Prostate gland (tissue), 2 donors: ENCODE measurements at regions not wholly inside any gene's neighbourhood (a gene's known extent, or its start where the extent isn't known, plus 50 kb on each side); places are given as distances from the start of the nearest gene placed in this dataset.

Experiments used
- DNase-seq: peaks from one replicate; pipeline ENCODE4 v3.0.0-alpha.2; 2019; ENCODE audit warnings: low spot score
- H3K27ac ChIP-seq, 2 donors: fragments of 200-600 bp; sonication (generic); 2 replicates each; pipeline ENCODE4 v1.5.1; 2017 to 2019
- H3K27me3 ChIP-seq: fragments of 200-600 bp; sonication (generic); replicated peaks from 2 replicates; pipeline ENCODE4 v1.5.1; 2019; ENCODE audit not compliant: insufficient read depth
- H3K36me3 ChIP-seq, 2 donors: fragments of 200-600 bp; sonication (generic); 1 replicate in 1 of 2; 2 replicates in 1 of 2; pipeline versions ENCODE4 v1.5.1 to v1.8.1; 2017 to 2019
- H3K4me1 ChIP-seq: fragments of 200-600 bp; sonication (generic); replicated peaks from 2 replicates; pipeline ENCODE4 v1.5.1; 2019
- H3K4me3 ChIP-seq, 2 donors: fragments of 200-600 bp; sonication (generic); 2 replicates each; pipeline ENCODE4 v1.5.1; 2017 to 2019
- H3K9me3 ChIP-seq: fragments of 200-600 bp; sonication (generic); 2 replicates; pipeline ENCODE4 v1.5.1; 2017
- CTCF ChIP-seq, 4 experiments: fragments of 200-600 bp in 2 of 4; fragments of 450-650 bp in 2 of 4; sonication (generic) in 2 of 4; IDR thresholded peaks; 1 replicate in 3 of 4; 2 replicates in 1 of 4; pipeline ENCODE4 v1.5.1; 2016 to 2019; ENCODE audit warnings: antibody characterized with exemption in 4 of 4, mild to moderate bottlenecking in 2 of 4, moderate library complexity in 2 of 4
- POLR2A ChIP-seq: fragments of 450-650 bp; IDR thresholded peaks from one replicate; pipeline ENCODE4 v1.6.1; 2016; ENCODE audit warnings: antibody characterized with exemption, mild to moderate bottlenecking
- POLR2AphosphoS5 ChIP-seq: sonication (generic); formaldehyde crosslinking; IDR thresholded peaks from one replicate; pipeline ENCODE4 v1.6.1; 2017; ENCODE audit warnings: antibody characterized with exemption
- WGBS: methylation state at CpG from one replicate; pipeline ENCODE4 v1.1.5; 2018; 5-methylcytosine and 5-hydroxymethylcytosine counted together
- intact Hi-C: fragments of 100-400 bp; cut with DNase I; formaldehyde crosslinking; loops from one replicate; pipeline ENCODE4 v1.14.2; 2022

GRCh38 chr13:39224671-39225240 lies 186.5 kb downstream of the NHLRC3 start:
- no peak for DNase-seq
- TF ChIP-seq POLR2A (no peak), POLR2AphosphoS5 (no peak), CTCF (IDR thresholded peaks at IDR 0.05) (no peak)
- Histone ChIP-seq H3K9me3 (no peaks in the 10 kb centered on the region), H3K4me3 (no peak overlapping the region), H3K27me3 (no peaks in the 10 kb centered on the region), H3K4me1 (no peaks in the 10 kb centered on the region), H3K36me3 (no peaks in the 10 kb centered on the region), H3K27ac (no peak overlapping the region)
- 33% methylated on average over 5 of the region's 5 CpGs for WGBS
- intact Hi-C loops, result no loop called here

- H3K27ac ChIP-seq, result no peak overlapping the region
- H3K27me3 ChIP-seq, result no peaks in the 10 kb centered on the region
- TF ChIP-seq CTCF (IDR thresholded peaks at IDR 0.05) (no peak), POLR2A (no peak), POLR2AphosphoS5 (no peak)
- no peaks in the 10 kb centered on the region for H3K4me1 ChIP-seq
- H3K4me3 ChIP-seq, result no peak overlapping the region
- intact Hi-C loops, result no loop called here
- DNase-seq, result no peak
- no peaks in the 10 kb centered on the region for H3K36me3 ChIP-seq
- WGBS, result 41% methylated on average over 4 of the region's 4 CpGs
- no peaks in the 10 kb centered on the region for H3K9me3 ChIP-seq
These were observed 187.6 kb downstream of the NHLRC3 start for GRCh38 chr13:39225860-39226259.

- H3K9me3 ChIP-seq, result no peaks in the 10 kb centered on the region
- no peak overlapping the region for H3K27ac ChIP-seq
- no peak overlapping the region for H3K4me3 ChIP-seq
- H3K4me1 ChIP-seq, result no peaks in the 10 kb centered on the region
- H3K27me3 ChIP-seq, result no peaks in the 10 kb centered on the region
- intact Hi-C loops, result no loop called here
- no peak for DNase-seq
- no peak for TF ChIP-seq POLR2A
- TF ChIP-seq CTCF (IDR thresholded peaks at IDR 0.05), result no peak
- TF ChIP-seq POLR2AphosphoS5, result no peak
- no peaks in the 10 kb centered on the region for H3K36me3 ChIP-seq
- 46% methylated on average over 3 of the region's 3 CpGs for WGBS
These were observed 188.1 kb downstream of the NHLRC3 start for GRCh38 chr13:39226359-39226758.

GRCh38 chr13:39232401-39232980 lies 194.2 kb downstream of the NHLRC3 start:
- DNase-seq, result no peak
- intact Hi-C loops, result no loop called here
- no peak for TF ChIP-seq POLR2A
- no peak for TF ChIP-seq CTCF (IDR thresholded peaks at IDR 0.05)
- no peak for TF ChIP-seq POLR2AphosphoS5
- Histone ChIP-seq H3K4me1 (no peaks in the 10 kb centered on the region), H3K36me3 (no peaks in the 10 kb centered on the region), H3K4me3 (no peak overlapping the region), H3K27ac (no peak overlapping the region), H3K9me3 (no peaks in the 10 kb centered on the region), H3K27me3 (no peaks in the 10 kb centered on the region)
- 87% methylated on average over 1 of the region's 1 CpG for WGBS

- H3K36me3 ChIP-seq, result no peaks in the 10 kb centered on the region
- no peak overlapping the region for H3K4me3 ChIP-seq
- H3K27me3 ChIP-seq, result no peaks in the 10 kb centered on the region
- no peaks in the 10 kb centered on the region for H3K9me3 ChIP-seq
- no peak overlapping the region for H3K27ac ChIP-seq
- TF ChIP-seq CTCF (IDR thresholded peaks at IDR 0.05) (no peak), POLR2AphosphoS5 (no peak), POLR2A (no peak)
- intact Hi-C loops, result no loop called here
- no peaks in the 10 kb centered on the region for H3K4me1 ChIP-seq
- no peak for DNase-seq
These were observed 194.7 kb downstream of the NHLRC3 start for GRCh38 chr13:39232999-39233398.
